D721Med (cell line): ENCODE measurements at regions not wholly inside any gene's neighbourhood (a gene's known extent, or its start where the extent isn't known, plus 50 kb on each side); places are given as distances from the start of the nearest gene placed in this dataset.
"Not testable (repeated sequence)": the region's sequence is repeated elsewhere in the genome, so short reads cannot be mapped to it uniquely, and the experiment has no call there.

Experiments used
- DNase-seq: peaks from one replicate; pipeline ENCODE4 v3.0.0; 2011; ENCODE audit warnings: low spot score; ENCODE audit not compliant: insufficient read length
- FAIRE-seq: peaks from 2 replicates; lab custom pipeline; 2011; peaks lifted over from hg19 to GRCh38; lab: Jason Lieb, UNC
- CTCF ChIP-seq: IDR thresholded peaks from 2 replicates; pipeline ENCODE4 v1.5.1; 2012; ENCODE audit warnings: mild to moderate bottlenecking, control low read depth; ENCODE audit not compliant: insufficient read depth; ENCODE audit errors: missing control alignments

DNA sequence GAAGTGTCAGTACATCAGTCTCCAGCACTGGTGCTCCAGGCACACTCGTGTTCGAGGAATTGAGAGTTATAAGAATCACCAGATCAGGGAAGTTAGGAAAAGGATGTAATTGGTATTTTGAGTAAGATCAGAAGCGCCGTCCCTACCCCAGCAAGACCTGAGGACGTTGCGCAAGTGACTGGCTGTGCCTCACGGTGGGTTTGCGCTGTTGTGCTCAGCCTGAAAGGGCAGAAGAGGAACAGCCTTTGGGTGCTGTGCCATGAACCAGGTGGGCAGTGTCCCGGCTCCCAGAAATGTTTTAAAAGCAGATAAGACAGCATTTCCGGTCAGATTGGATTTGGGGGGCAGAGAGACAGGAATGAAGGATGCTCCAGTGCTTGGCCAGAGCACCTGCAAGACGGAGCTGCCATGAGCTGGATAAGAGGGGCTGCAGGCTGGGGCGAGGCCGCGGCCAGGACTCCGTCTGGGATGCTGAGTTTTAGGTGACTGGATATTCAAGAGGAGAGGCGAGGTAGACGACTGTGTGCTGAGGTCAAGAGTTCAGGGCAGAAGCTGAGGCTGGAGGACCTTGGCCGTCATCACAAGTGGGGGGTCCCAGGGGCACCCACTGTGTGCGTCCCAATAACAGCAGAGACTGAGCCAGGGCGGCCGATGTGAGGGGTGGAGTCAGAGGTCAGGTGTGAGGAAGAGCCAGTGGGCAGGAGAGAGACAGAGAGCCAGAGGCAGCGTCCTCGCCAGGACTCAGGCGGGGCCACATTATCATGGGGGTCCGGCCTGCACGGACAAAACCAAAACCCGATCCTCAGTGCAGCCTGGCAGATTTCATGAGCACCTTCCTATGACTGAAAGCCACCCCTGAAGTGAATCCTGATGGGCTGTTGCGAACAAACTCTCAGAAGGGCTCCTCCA lies 77.7 kb upstream of the ALKAL2 start:
- DNase-seq (no peak), FAIRE-seq (no peak)
- TF ChIP-seq CTCF, result no peak

- TF ChIP-seq CTCF, result no peak
- FAIRE-seq (no peak), DNase-seq (no peak)
Measured at GRCh38 chr2:363824-364470, 76.1 kb upstream of the ALKAL2 start.

- FAIRE-seq (no peak), DNase-seq (no peak)
- no peak for TF ChIP-seq CTCF
Measured at GRCh38 chr2:362924-363323, 75.0 kb upstream of the ALKAL2 start.

DNA sequence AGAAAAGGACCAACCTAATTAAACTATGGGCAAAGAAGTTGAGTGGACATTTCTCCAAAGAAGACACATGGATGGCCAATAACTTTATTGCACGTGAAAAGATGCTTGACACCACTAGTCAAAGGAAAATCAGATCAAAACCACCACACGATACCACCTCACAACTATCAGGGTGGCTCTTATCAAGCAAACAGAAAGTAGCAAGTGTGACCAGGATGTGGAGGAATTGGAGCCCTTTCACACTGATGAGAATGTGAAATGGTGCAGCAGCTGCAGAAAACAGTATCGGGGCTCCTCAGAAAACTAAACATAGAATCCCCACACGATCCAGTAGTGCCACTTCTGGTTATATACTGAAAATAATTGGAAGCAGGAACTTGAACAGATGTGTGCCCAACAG lies 72.2 kb upstream of the ALKAL2 start:
- no peak for FAIRE-seq
- DNase-seq, result no peak
- no peak for TF ChIP-seq CTCF

- DNase-seq, result no peak
- FAIRE-seq, result no peak
- no peak for TF ChIP-seq CTCF
Measured at GRCh38 chr2:359047-359446, 71.2 kb upstream of the ALKAL2 start.

DNA sequence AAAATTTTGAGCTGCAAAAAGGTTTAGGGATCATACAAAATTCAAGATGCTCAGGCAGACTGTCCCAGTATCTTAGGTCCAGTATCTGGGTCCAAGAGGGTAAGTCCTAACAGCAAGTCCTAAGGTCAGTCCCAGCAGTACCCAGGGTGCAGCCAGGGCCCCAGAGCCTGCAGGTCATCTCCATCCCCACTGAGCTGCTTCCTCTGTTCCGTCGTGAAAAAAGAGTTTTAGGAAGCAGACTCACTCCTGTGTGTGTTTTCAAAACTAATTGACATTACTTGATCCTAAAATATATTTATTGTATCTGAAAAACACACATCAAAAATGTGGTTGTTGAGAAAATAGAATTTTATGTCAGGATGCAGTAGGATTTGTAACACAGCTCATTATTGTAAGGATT lies 69.9 kb upstream of the ALKAL2 start:
- DNase-seq (no peak), FAIRE-seq (no peak)
- TF ChIP-seq CTCF, result no peak

GRCh38 chr2:356304-356703 lies 68.4 kb upstream of the ALKAL2 start:
- DNase-seq, FAIRE-seq: not testable (repeated sequence)
